ENCODE measurements at regions not wholly inside any gene's neighbourhood (a gene's known extent, or its start where the extent isn't known, plus 50 kb on each side); places are given as distances from the start of the nearest gene placed in this dataset.

- no peaks in the 10 kb centered on the region for H3K9me3 ChIP-seq (ENCODE audit: control insufficient read depth, low read length)
- no peak overlapping the region for H3K23ac ChIP-seq (ENCODE audit: low read length in 2 of 2)
- H3K4ac ChIP-seq (ENCODE audit: low read depth in 1 of 2, low read length in 2 of 2) = no peak overlapping the region
- no peak overlapping the region for H3K4me3 ChIP-seq (ENCODE audit: insufficient read depth in 1 of 2, low read depth in 1 of 2, low read length in 2 of 2)
- no peak overlapping the region for H3K14ac ChIP-seq (ENCODE audit: low read length in 2 of 2)
- no peak overlapping the region for H2BK120ac ChIP-seq (ENCODE audit: low read depth, low read length)
- no peak overlapping the region for H2BK12ac ChIP-seq (ENCODE audit: low read length in 2 of 2)
- H3K27me3 ChIP-seq (ENCODE audit: control insufficient read depth in 1 of 2, insufficient read depth in 1 of 2, low read length in 2 of 2) = no peaks in the 10 kb centered on the region
- no peak overlapping the region for H2BK5ac ChIP-seq (ENCODE audit: low read depth, low read length, poor library complexity, severe bottlenecking)
- no peak overlapping the region for H2BK15ac ChIP-seq (ENCODE audit: low read depth, poor library complexity, severe bottlenecking)
- no peak overlapping the region for H4K8ac ChIP-seq (ENCODE audit: low read length)
- no peak for DNase-seq
- H3K79me1 ChIP-seq (replicated peaks; ENCODE audit: low read length, poor library complexity, severe bottlenecking) = no peaks in the 10 kb centered on the region
- no peak overlapping the region for H3K4me2 ChIP-seq (ENCODE audit: low read length, poor library complexity, severe bottlenecking)
- no peak overlapping the region for H4K91ac ChIP-seq (ENCODE audit: low read length)
- no peak overlapping the region for H3K9ac ChIP-seq (ENCODE audit: low read length)
- H3K4me1 ChIP-seq (ENCODE audit: control insufficient read depth, insufficient read depth, low read depth, low read length) = no peaks in the 10 kb centered on the region
- 80% methylated on average over 4 of the region's 4 CpGs for WGBS
- H3K18ac ChIP-seq (ENCODE audit: low read depth in 1 of 2, low read length in 2 of 2) = no peak overlapping the region
- H3K27ac ChIP-seq (ENCODE audit: low read length, poor library complexity, severe bottlenecking) = no peak overlapping the region
- no peak overlapping the region for H2AFZ ChIP-seq (ENCODE audit: low read depth, low read length)
- H2AK5ac ChIP-seq (ENCODE audit: low read length, severe bottlenecking) = no peak overlapping the region
- no peaks in the 10 kb centered on the region for H3K36me3 ChIP-seq (ENCODE audit: control insufficient read depth in 1 of 2, insufficient read depth in 2 of 2, low read depth in 1 of 2, low read length in 2 of 2)
These were observed 1153.5 kb upstream of the TMPRSS15 start for GRCh38 chr21:19557046-19557445.

- Histone ChIP-seq H3K14ac (ENCODE audit: low read length in 2 of 2) (no peak overlapping the region), H3K4ac (ENCODE audit: low read depth in 1 of 2, low read length in 2 of 2) (no peak overlapping the region), H3K9me3 (ENCODE audit: control insufficient read depth, low read length) (no peaks in the 10 kb centered on the region), H4K91ac (ENCODE audit: low read length) (no peak overlapping the region), H2BK120ac (ENCODE audit: low read depth, low read length) (no peak overlapping the region), H3K9ac (ENCODE audit: low read length) (no peak overlapping the region), H2BK15ac (ENCODE audit: low read depth, poor library complexity, severe bottlenecking) (no peak overlapping the region), H3K18ac (ENCODE audit: low read depth in 1 of 2, low read length in 2 of 2) (no peak overlapping the region), H3K36me3 (ENCODE audit: control insufficient read depth in 1 of 2, insufficient read depth in 2 of 2, low read depth in 1 of 2, low read length in 2 of 2) (no peaks in the 10 kb centered on the region), H2BK12ac (ENCODE audit: low read length in 2 of 2) (no peak overlapping the region), H2BK5ac (ENCODE audit: low read depth, low read length, poor library complexity, severe bottlenecking) (no peak overlapping the region), H3K79me1 (replicated peaks; ENCODE audit: low read length, poor library complexity, severe bottlenecking) (no peaks in the 10 kb centered on the region), H3K4me2 (ENCODE audit: low read length, poor library complexity, severe bottlenecking) (no peak overlapping the region), H4K8ac (ENCODE audit: low read length) (no peak overlapping the region), H3K27ac (ENCODE audit: low read length, poor library complexity, severe bottlenecking) (no peak overlapping the region), H2AK5ac (ENCODE audit: low read length, severe bottlenecking) (no peak overlapping the region), H3K4me3 (ENCODE audit: insufficient read depth in 1 of 2, low read depth in 1 of 2, low read length in 2 of 2) (no peak overlapping the region), H3K4me1 (ENCODE audit: control insufficient read depth, insufficient read depth, low read depth, low read length) (no peaks in the 10 kb centered on the region), H3K23ac (ENCODE audit: low read length in 2 of 2) (no peak overlapping the region), H3K27me3 (ENCODE audit: control insufficient read depth in 1 of 2, insufficient read depth in 1 of 2, low read length in 2 of 2) (no peaks in the 10 kb centered on the region), H2AFZ (ENCODE audit: low read depth, low read length) (no peak overlapping the region)
- DNase-seq = no peak
- WGBS = 82% methylated on average over 2 of the region's 4 CpGs
These were observed 1153.9 kb upstream of the TMPRSS15 start for GRCh38 chr21:19557488-19557887.

- no peak overlapping the region for H3K4me3 ChIP-seq (ENCODE audit: insufficient read depth in 1 of 2, low read depth in 1 of 2, low read length in 2 of 2)
- H2BK5ac ChIP-seq (ENCODE audit: low read depth, low read length, poor library complexity, severe bottlenecking) = no peak overlapping the region
- no peaks in the 10 kb centered on the region for H3K27me3 ChIP-seq (ENCODE audit: control insufficient read depth in 1 of 2, insufficient read depth in 1 of 2, low read length in 2 of 2)
- H2BK120ac ChIP-seq (ENCODE audit: low read depth, low read length) = no peak overlapping the region
- no peaks in the 10 kb centered on the region for H3K36me3 ChIP-seq (ENCODE audit: control insufficient read depth in 1 of 2, insufficient read depth in 2 of 2, low read depth in 1 of 2, low read length in 2 of 2)
- H2BK12ac ChIP-seq (ENCODE audit: low read length in 2 of 2) = no peak overlapping the region
- WGBS = 94% methylated on average over 2 of the region's 3 CpGs
- H2AFZ ChIP-seq (ENCODE audit: low read depth, low read length) = no peak overlapping the region
- H3K18ac ChIP-seq (ENCODE audit: low read depth in 1 of 2, low read length in 2 of 2) = no peak overlapping the region
- H3K79me1 ChIP-seq (replicated peaks; ENCODE audit: low read length, poor library complexity, severe bottlenecking) = no peaks in the 10 kb centered on the region
- no peak overlapping the region for H4K91ac ChIP-seq (ENCODE audit: low read length)
- no peak overlapping the region for H4K8ac ChIP-seq (ENCODE audit: low read length)
- H3K9ac ChIP-seq (ENCODE audit: low read length) = no peak overlapping the region
- H3K9me3 ChIP-seq (ENCODE audit: control insufficient read depth, low read length) = peaks cover 7% of the 10 kb centered on the region
- H3K4me1 ChIP-seq (ENCODE audit: control insufficient read depth, insufficient read depth, low read depth, low read length) = no peaks in the 10 kb centered on the region
- H3K14ac ChIP-seq (ENCODE audit: low read length in 2 of 2) = no peak overlapping the region
- H3K23ac ChIP-seq (ENCODE audit: low read length in 2 of 2) = no peak overlapping the region
- H2AK5ac ChIP-seq (ENCODE audit: low read length, severe bottlenecking) = no peak overlapping the region
- no peak overlapping the region for H3K27ac ChIP-seq (ENCODE audit: low read length, poor library complexity, severe bottlenecking)
- no peak overlapping the region for H3K4ac ChIP-seq (ENCODE audit: low read depth in 1 of 2, low read length in 2 of 2)
- no peak overlapping the region for H3K4me2 ChIP-seq (ENCODE audit: low read length, poor library complexity, severe bottlenecking)
- DNase-seq = no peak
- H2BK15ac ChIP-seq (ENCODE audit: low read depth, poor library complexity, severe bottlenecking) = no peak overlapping the region
These were observed 1162.0 kb upstream of the TMPRSS15 start for GRCh38 chr21:19565587-19565986.

- no peaks in the 10 kb centered on the region for H3K4me1 ChIP-seq (ENCODE audit: control insufficient read depth, insufficient read depth, low read depth, low read length)
- H2AK5ac ChIP-seq (ENCODE audit: low read length, severe bottlenecking) = no peak overlapping the region
- H4K8ac ChIP-seq (ENCODE audit: low read length) = no peak overlapping the region
- H2BK12ac ChIP-seq (ENCODE audit: low read length in 2 of 2) = no peak overlapping the region
- H3K4me2 ChIP-seq (ENCODE audit: low read length, poor library complexity, severe bottlenecking) = no peak overlapping the region
- no peak overlapping the region for H3K14ac ChIP-seq (ENCODE audit: low read length in 2 of 2)
- no peak overlapping the region for H3K18ac ChIP-seq (ENCODE audit: low read depth in 1 of 2, low read length in 2 of 2)
- H3K23ac ChIP-seq (ENCODE audit: low read length in 2 of 2) = no peak overlapping the region
- H3K36me3 ChIP-seq (ENCODE audit: control insufficient read depth in 1 of 2, insufficient read depth in 2 of 2, low read depth in 1 of 2, low read length in 2 of 2) = no peaks in the 10 kb centered on the region
- H4K91ac ChIP-seq (ENCODE audit: low read length) = no peak overlapping the region
- no peak overlapping the region for H3K9ac ChIP-seq (ENCODE audit: low read length)
- H2AFZ ChIP-seq (ENCODE audit: low read depth, low read length) = no peak overlapping the region
- no peaks in the 10 kb centered on the region for H3K27me3 ChIP-seq (ENCODE audit: control insufficient read depth in 1 of 2, insufficient read depth in 1 of 2, low read length in 2 of 2)
- H2BK120ac ChIP-seq (ENCODE audit: low read depth, low read length) = no peak overlapping the region
- H3K9me3 ChIP-seq (ENCODE audit: control insufficient read depth, low read length) = peaks cover 7% of the 10 kb centered on the region
- no peak overlapping the region for H3K4me3 ChIP-seq (ENCODE audit: insufficient read depth in 1 of 2, low read depth in 1 of 2, low read length in 2 of 2)
- H2BK5ac ChIP-seq (ENCODE audit: low read depth, low read length, poor library complexity, severe bottlenecking) = no peak overlapping the region
- H3K27ac ChIP-seq (ENCODE audit: low read length, poor library complexity, severe bottlenecking) = no peak overlapping the region
- H3K79me1 ChIP-seq (replicated peaks; ENCODE audit: low read length, poor library complexity, severe bottlenecking) = no peaks in the 10 kb centered on the region
- H2BK15ac ChIP-seq (ENCODE audit: low read depth, poor library complexity, severe bottlenecking) = no peak overlapping the region
- DNase-seq = no peak
- no peak overlapping the region for H3K4ac ChIP-seq (ENCODE audit: low read depth in 1 of 2, low read length in 2 of 2)
These were observed 1163.4 kb upstream of the TMPRSS15 start for GRCh38 chr21:19566975-19567374.

Measured in mesenchymal stem cell (in vitro differentiated cells and primary cell).